GM13977 (cell line): ENCODE measurements at regions not wholly inside any gene's neighbourhood (a gene's known extent, or its start where the extent isn't known, plus 50 kb on each side); places are given as distances from the start of the nearest gene placed in this dataset.

ENCODE experiments used
- DNase-seq: peaks from one replicate; pipeline ENCODE4 v3.0.0; 2012; ENCODE audit warnings: low spot score
- CTCF ChIP-seq: IDR thresholded peaks from 2 replicates; pipeline ENCODE4 v1.5.1; 2012; ENCODE audit warnings: mild to moderate bottlenecking, control low read depth; ENCODE audit not compliant: insufficient read depth; ENCODE audit errors: extremely low read depth, missing control alignments
- in situ Hi-C: fragments of 300-500 bp; cut with MboI; formaldehyde crosslinking; loops from one replicate; pipeline ENCODE4 v1.12.0; 2022; ENCODE audit warnings: low sequenced_read_pairs, low pct_unique_long_range_greater_than_20kb, mixed read lengths, inconsistent platforms; ENCODE audit not compliant: unreplicated experiment

GRCh38 chr3:20652231-20652986, 466.4 kb upstream of the SGO1 start:
- no peak for DNase-seq
- in situ Hi-C loops = no loop called here

GRCh38 chr3:20648921-20649381, 462.9 kb upstream of the SGO1 start:
- DNase-seq = no peak
- no peak for TF ChIP-seq CTCF
- in situ Hi-C loops = no loop called here

More at GRCh38 chr3:20652231-20652986, 466.4 kb upstream of the SGO1 start:
- no peak for TF ChIP-seq CTCF

- DNase-seq = no peak
- in situ Hi-C loops = no loop called here
- no peak for TF ChIP-seq CTCF
These were observed 462.3 kb upstream of the SGO1 start for GRCh38 chr3:20648294-20648693.

- no peak for DNase-seq
- in situ Hi-C loops = no loop called here
These were observed 460.4 kb upstream of the SGO1 start for GRCh38 chr3:20646425-20646824.

GRCh38 chr3:20645340-20645739, 459.3 kb upstream of the SGO1 start:
- in situ Hi-C loops = no loop called here
- no peak for DNase-seq
- TF ChIP-seq CTCF = no peak

More at GRCh38 chr3:20646425-20646824, 460.4 kb upstream of the SGO1 start:
- TF ChIP-seq CTCF = no peak

GRCh38 chr3:20637729-20638128, 451.7 kb upstream of the SGO1 start:
- DNase-seq = no peak
- in situ Hi-C loops = no loop called here
- no peak for TF ChIP-seq CTCF
